Gastrocnemius medialis (tissue), 4 donors: ENCODE measurements at regions not wholly inside any gene's neighbourhood (a gene's known extent, or its start where the extent isn't known, plus 50 kb on each side); places are given as distances from the start of the nearest gene placed in this dataset.

Source experiments
- CTCF ChIP-seq, 5 experiments: fragments of 450-650 bp in 3 of 5; fragments of 200-600 bp in 2 of 5; sonication (generic) in 2 of 5; IDR thresholded peaks in 4 of 5; conservative IDR thresholded peaks in 1 of 5; 1 replicate in 4 of 5; 2 replicates in 1 of 5; pipeline ENCODE4 v1.5.1; 2016 to 2019; ENCODE audit warnings: antibody characterized with exemption in 5 of 5, mild to moderate bottlenecking in 3 of 5, moderate library complexity in 3 of 5
- POLR2A ChIP-seq, 2 donors: fragments of 450-650 bp; IDR thresholded peaks; one replicate each; pipeline ENCODE4 v1.6.1; 2017; ENCODE audit warnings: antibody characterized with exemption in 2 of 2, mild to moderate bottlenecking in 2 of 2, moderate library complexity in 2 of 2

GRCh38 chr7:123265853-123266252, 66.1 kb upstream of the SLC13A1 start:
- no peak for TF ChIP-seq CTCF (IDR thresholded peaks at IDR 0.05 in 4 of 5, conservative IDR thresholded peaks at IDR 0.05 in 1 of 5)
- no peak for TF ChIP-seq POLR2A (IDR thresholded peaks at IDR 0.05)
